NCI-H1694 treated with DMSO at 0.1 percent for 48 hours (cell line): ENCODE measurements at regions not wholly inside any gene's neighbourhood (a gene's known extent, or its start where the extent isn't known, plus 50 kb on each side); places are given as distances from the start of the nearest gene placed in this dataset.

Experiments
- DNase-seq: peaks from one replicate; lab custom pipeline; 2025; lab: John Stamatoyannopoulos, UW

- no peak for DNase-seq
These were observed 57.4 kb downstream of the IGLL1 start for GRCh38 chr22:23522623-23523251.

- DNase-seq: peak; percentile 70
These were observed 58.5 kb downstream of the IGLL1 start for GRCh38 chr22:23521441-23522113.

- DNase-seq: no peak
These were observed 59.1 kb downstream of the IGLL1 start for GRCh38 chr22:23520863-23521440.

GRCh38 chr22:23519442-23520157, 60.5 kb downstream of the IGLL1 start:
- DNase-seq: no peak

GRCh38 chr22:23518376-23519187, 61.5 kb downstream of the IGLL1 start:
- no peak for DNase-seq

- DNase-seq: no peak
These were observed 62.2 kb downstream of the IGLL1 start for GRCh38 chr22:23517804-23518375.

GRCh38 chr22:23516304-23516703, 63.8 kb downstream of the IGLL1 start:
- DNase-seq: no peak

GRCh38 chr22:23514322-23515038, 65.6 kb downstream of the IGLL1 start:
- DNase-seq: no peak

- DNase-seq: no peak
These were observed 66.4 kb downstream of the IGLL1 start for GRCh38 chr22:23513705-23514104.

- DNase-seq: no peak
These were observed 67.0 kb downstream of the IGLL1 start for GRCh38 chr22:23513133-23513532.

- no peak for DNase-seq
These were observed 67.4 kb downstream of the IGLL1 start for GRCh38 chr22:23512721-23513120.

- no peak for DNase-seq
These were observed 67.8 kb downstream of the IGLL1 start for GRCh38 chr22:23512348-23512705.

- no peak for DNase-seq
These were observed 68.3 kb downstream of the IGLL1 start for GRCh38 chr22:23511627-23512347.

- DNase-seq: no peak
These were observed 70.4 kb downstream of the IGLL1 start for GRCh38 chr22:23509571-23510302.

GRCh38 chr22:23504516-23504915, 75.6 kb downstream of the IGLL1 start:
- DNase-seq: no peak

GRCh38 chr22:23503736-23504440, 76.2 kb downstream of the IGLL1 start:
- no peak for DNase-seq

GRCh38 chr22:23503142-23503541, 76.9 kb downstream of the IGLL1 start:
- no peak for DNase-seq

- no peak for DNase-seq
These were observed 78.4 kb downstream of the IGLL1 start for GRCh38 chr22:23501708-23502107.

- no peak for DNase-seq
These were observed 78.8 kb downstream of the IGLL1 start for GRCh38 chr22:23501261-23501619.
